HG02981 (cell line): ENCODE measurements at regions not wholly inside any gene's neighbourhood (a gene's known extent, or its start where the extent isn't known, plus 50 kb on each side); places are given as distances from the start of the nearest gene placed in this dataset.
A peak's percentile ranks its signal among the peaks of the same experiment; 100 is the strongest.
"Not testable (repeated sequence)": the region's sequence is repeated elsewhere in the genome, so short reads cannot be mapped to it uniquely, and the experiment has no call there.

Experiments
- ATAC-seq: cut with Tn5 transposase; IDR thresholded peaks from one replicate; pipeline ENCODE4 v1.9.1; 2021; ENCODE audit warnings: mild to moderate bottlenecking, moderate library complexity; ENCODE audit not compliant: unreplicated experiment

DNA sequence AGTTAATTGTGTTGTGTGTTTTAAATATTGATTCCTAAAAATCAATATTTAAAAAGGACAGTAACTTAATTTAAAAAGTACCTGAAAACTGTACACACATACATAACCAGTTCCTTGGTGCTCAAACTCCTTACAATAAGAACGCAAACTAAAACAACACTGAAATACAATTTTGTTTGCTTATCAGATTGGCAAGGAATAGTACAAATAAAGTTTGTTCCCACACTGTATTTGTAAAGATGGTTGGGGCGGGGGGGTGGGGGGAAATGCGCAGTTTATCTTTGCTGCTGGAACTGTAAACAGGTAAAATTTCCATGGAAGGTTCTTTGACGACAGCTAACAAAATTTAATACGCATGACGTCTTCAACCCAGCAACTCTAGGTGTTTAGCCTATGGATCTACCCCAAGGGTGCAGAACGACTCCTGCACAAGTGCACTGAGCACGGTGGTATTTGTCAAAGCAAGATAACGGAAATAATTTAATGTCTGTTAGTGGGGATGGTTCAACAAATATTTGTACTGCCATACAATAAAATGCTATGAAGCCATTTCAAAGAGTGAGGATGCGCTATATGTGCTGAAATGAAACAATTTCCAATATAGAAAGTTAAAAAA, 96.5 kb downstream of the ING1 start:
- ATAC-seq, result no peak

DNA sequence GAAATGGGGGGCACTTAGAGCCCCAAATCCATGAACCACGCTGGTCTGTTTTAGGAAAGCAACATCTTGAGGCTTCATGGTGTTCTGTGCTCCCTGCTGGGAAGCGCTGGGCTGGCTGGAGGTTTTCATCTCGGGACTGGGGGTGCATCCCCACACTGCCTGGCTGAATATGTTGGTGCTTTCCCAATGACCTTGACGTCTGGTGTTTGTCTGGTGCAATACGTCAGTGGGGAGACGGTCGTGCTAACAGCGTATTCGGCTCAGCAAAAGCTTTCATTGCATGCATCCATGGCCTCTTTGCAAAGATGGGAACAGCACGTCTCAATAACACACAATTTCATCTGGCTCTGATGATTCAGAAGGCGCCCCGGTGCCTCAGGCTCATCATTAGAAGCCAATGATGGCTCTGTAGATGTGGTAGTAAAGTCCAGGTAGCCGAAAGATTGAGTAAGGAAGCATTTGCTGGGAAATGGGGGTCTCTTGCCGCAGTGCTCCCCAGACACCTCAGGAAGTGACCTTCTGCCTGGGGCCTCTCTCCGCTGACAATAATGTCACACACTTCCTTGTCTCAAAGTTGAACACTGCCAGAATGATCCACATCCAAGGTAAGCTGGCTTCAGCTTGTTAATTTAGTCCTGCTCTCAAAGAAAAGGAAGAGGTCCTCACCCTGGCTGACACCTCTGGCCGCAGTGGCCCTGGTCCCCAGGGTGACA, 97.7 kb downstream of the ING1 start:
- no peak for ATAC-seq

DNA sequence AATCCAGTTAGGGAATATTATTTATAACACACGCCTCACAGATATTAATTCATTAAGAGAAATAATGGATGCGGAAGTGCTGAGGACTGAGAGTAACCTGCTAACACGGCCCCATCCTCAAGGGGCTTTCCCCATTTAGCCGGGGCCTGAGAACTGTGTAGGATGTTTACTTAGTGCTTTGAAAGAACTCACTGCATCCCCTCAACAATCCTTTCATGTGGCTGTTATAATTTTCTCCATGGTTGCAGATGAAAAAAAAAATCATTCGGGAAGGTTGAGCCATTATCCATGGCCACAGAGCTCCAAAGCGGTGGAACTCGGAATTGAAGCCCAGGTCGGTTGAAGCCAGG, 98.2 kb downstream of the ING1 start:
- no peak for ATAC-seq

DNA sequence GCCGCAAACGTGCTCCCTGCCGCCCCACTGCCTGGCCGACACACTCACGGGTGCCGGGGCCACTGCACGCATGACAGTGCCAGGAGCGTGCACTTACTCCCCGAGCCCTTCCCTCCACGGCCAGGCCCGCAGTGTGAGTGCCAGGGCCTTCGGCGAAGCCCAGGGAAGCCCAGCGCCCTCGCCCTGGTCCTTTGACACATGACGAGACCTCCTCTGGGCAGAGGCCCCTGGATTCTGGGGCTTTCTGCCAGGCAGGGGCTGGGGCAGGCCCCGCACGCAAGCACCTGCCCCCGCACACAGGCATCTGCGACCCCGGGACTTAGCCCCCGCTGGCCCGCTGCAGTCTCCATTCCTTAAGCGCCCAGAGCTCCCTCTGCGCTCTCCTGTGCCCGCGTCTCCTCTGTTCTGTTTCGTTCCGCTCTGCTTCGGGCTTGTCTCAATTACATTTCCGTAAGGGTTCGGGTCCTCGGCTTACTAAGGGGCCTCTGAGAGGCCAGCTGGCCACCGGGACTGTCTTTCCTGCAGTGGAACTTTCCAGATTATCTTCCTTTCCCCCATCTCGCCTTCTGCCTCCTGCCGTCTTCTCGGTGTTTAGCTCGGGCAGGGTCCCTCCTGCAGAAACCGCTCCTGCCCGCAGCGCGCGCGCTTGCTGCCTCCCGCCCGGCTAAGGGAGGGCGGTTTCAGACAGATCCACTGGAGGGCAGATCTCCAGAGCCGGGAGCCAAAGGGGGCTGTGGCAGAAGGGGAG, 98.8 kb downstream of the ING1 start:
- ATAC-seq, result no peak

DNA sequence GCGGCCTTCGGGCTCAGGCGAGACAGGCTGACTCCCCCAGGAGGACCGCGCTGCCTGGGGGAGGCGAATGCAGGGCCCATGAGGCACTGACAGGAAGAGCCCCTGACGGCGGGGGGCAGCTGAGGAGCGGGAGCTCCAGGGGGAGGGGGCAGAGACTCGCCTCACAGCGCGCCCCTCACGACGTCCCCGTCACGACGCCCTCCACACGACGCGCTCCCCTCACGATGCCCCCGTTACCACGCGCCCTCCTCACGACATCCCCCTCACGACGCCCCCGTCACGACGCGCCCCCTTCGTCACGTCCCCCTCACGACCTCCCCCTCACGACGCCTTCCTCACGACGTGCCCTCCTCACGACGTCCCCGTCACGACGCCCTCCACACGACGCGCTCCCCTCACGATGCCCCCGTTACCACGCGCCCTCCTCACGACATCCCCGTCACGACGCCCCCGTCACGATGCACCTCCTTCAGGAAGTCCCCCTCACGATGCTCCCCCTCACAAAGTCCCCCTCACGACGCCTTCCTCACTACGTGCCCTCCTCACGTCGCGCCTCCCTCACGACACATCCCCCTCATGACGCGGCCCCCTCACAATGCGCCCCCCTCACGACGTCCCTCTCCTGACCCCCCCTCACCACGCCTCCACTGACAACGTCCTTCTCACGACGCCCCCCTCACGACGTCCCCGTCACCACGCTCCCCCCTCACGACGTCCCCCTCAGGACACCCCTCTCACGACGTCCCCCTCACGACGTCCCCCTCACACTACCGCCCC, 99.6 kb downstream of the ING1 start:
- ATAC-seq, result no peak

DNA sequence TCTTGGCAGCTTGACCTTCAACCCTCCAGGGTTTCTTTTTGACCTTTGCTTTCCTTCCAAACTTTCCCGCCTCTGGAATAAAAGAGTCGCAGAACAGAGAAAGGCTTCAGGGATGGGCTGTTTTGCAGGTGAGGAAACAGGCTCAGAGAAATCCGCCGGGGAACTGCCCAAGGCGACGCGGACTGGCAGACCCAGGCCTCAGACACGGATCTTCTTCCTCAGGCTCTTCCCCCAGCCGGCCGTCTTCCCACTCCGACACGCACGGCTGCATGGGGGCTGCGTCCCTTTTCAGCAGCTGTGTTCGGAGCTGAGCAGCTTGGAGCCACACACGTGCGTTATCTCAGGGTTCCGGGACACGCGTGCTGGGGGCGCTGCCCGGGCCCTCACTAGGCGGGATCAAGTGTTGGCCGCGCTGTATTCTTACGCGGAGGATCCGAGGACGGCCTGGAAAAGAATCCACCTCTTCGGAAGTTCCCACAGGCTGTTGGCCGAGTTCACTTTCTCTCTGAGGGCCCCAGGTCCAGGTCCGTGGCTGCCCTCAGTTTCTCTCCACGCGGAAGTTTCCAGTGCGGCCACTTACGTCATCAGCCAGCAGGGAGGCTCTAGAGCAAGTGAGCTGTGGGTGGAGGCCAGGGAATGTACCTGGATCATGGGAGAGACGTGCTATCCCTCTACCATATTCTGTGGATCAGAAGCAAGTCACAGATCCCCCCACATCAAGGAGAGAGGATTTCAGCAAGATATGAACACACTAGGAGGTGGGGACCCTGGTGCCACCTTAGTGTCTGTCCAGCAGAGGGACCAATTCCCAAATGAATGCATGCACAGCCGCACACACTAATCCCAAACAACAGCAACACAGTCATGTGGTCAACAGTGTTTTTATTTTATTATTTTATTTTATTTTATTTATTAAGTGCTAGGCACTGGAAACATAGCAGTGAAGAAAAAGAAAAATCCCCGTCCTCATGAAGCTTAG, 100.4 kb downstream of the ING1 start:
- no peak for ATAC-seq

DNA sequence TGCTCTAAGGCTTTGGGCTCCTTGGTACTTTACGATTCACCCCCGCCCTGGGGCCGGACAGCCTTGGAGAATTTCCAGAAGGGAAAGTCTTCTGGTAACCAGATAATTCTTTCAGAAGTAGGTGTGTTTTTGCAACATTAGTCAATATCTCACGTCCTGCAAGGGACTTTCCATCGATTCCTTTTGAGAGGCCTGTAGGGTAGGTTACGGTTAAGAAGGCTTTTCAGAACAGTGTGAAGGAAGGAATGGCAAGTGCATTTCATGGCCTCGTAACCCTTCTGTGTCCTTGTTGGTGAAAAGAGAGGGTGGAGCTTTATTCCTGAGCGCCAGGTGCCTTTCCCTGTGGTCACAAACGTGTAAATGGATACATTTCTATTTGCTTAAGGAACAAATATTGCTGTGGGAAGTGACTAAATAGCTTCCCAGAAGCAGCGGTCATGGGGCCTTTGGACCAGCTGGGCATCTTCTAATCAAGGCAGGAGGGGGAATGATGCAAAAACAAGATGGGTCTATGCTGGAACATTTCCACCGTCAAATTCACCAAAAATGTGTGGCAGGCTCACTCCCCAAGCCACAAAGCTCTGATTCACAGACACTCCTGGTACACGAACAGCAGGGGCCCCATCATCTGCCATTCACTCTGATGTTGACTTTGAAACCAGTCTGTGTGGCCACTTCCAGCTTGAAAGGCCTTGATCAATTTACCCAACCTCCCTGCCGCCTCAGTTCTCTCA, 99.2 kb downstream of the ANKRD10 start:
- no peak for ATAC-seq

DNA sequence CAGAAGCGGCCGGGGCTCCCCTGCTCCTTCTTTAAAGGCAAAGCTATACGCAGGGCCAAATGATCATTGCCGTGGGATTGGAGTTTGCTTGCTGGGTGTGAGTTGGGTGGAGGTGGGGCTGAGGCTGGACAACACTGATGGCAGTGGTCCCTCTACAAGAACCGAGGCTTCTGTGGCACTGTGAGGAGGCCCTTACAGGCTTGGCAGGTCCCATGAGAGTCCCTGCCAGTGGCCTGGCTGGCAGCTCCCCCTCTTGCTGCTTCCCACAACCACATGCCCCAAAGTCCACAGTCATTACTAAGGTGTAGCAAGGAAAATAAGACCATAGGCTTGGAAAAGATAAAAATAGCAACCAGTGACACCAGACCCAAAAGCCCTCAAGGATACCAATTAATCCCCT, 98.4 kb downstream of the ANKRD10 start:
- ATAC-seq, result no peak

DNA sequence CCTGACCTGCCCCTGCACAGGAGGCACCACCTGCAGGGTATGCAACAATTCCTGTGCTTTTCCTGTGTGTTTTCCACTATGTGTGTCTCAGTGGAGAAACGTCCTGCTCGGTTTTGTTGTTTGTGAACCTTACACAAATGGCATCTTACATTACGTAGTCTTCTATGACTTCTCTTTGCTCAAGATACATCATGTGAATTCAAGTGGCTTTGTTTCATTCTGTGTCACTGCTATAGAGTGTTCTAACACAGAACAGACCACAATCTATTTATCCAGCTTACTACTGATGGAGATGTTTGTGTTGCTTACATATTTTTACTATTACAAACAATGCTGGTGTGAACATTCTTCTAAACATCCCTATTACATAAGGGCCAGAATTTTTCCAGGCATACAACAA, 97.7 kb downstream of the ANKRD10 start:
- no peak for ATAC-seq

DNA sequence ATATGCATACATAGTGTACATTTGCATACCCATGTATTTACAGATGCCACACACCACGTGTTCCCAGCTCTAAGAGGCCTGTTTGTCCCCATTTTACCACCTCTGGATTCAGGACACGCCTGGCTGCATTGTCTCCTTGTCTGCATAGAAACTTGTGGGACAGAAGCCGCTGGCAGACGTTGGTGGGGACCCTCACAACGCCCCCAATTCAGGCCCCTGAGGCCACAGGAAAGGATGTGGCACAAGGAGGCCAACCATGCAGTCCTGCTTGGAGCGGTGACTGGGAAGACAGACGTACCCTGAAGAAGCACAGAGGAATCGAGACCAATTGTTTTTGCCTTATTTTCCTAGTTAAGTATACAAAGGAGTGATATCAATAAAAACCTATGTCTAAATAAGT, 96.1 kb downstream of the ANKRD10 start:
- ATAC-seq, result no peak

DNA sequence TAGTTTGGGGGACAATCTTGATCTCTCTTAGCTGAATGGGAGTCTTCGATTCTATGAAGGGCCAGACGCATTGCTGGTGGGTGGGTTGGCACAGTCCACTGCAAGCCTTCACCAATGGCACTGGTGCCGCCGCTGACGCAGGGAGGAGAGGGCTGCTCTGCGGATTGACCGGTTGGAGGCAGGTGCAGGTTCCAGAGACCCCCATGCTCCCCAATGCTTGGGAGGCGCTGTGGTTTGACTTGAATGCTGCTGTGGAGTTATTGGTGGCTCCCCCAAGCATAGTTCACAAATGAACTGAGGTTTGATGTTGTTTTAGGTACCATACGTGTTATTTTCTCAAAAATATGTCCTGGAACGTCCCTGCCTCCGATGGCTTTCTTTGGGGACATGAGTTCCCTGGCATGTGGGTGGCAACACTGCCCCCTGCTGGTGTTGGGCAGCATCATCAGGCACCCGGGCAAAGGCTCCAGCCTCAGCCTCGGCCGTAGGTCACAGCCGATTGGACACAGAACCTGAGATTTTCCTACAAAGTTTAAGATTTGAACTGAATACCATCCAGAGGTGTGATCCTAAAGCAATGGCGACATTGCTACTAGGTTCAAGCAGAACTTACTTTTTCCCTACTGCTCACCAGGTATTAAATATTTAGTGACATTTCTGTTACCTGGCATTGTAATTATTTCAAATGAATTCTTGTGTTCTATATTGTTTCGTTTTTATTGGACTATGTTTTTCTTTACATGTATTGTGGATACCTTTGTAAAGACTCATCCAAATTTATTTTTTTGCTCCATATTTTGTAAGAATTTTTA, 95.5 kb downstream of the ANKRD10 start:
- peak; percentile 89 for ATAC-seq

DNA sequence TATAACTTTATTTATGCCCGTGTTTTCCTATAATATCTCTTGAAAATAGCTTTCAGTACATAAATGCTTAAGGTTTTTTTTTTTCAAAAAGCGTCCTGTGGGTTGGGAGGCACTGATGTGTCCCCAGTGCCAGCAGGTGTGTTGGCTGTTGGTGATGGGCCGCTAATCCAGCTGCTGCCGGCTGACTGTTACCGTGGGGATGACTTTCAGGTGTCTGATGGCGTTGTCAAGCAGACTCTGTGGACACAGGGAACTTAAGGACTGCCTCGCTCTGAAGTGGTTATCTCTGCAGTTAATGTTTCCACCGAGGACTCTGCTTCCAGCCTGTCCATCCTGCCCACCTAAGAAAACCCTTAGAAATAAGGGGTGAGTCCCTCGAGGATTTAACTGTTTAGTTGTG, 94.5 kb downstream of the ANKRD10 start:
- ATAC-seq, result no peak

DNA sequence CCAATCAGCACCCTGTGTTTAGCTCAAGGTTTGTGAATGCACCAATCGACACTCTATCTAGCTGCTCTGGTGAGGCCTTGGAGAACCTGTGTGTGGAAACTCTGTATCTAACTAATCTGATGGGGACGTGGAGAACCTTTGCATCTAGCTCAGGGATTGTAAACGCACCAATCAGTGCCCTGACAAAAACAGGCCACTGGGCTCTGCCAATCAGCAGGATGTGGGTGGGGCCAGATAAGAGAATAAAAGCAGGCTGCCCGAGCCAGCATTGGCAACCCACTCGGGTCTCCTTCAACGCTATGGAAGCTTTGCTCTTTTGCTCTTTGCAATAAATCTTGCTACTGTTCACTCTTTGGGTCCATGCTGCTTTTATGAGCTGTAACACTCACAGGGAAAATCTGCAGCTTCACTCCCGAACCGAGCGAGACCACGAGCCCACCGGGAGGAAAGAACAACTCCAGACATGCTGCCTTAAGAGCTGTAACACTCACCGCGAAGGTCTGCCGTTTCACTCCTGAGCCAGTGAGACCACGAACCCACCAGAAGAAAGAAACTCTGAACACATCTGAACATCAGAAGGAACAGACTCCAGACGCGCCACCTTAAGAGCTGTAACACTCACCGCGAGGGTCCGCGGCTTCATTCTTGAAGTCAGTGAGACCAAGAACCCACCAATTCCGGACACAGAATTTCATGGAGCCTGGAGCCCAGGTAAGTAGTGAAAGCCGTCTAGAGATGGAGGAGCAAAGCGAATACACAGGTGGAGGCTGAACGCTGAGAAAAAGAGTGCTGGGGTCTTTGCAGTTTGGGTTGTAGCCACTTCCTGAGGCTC, 92.8 kb downstream of the ANKRD10 start:
- not testable (repeated sequence) for ATAC-seq

DNA sequence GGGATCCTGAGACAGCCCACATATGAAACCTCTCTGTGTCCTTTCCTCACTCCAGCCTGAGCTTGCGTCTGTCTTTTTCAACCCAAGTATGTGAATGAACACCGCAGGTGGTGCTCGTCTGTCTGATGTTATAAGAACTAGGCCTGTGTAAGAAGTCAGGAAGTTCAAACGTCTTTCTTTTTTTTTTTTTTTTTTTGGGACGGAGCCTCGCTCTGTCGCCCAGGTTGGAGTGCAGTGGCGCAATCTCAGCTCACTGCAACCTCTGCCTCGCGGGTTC, 92.3 kb downstream of the ANKRD10 start:
- no peak for ATAC-seq

DNA sequence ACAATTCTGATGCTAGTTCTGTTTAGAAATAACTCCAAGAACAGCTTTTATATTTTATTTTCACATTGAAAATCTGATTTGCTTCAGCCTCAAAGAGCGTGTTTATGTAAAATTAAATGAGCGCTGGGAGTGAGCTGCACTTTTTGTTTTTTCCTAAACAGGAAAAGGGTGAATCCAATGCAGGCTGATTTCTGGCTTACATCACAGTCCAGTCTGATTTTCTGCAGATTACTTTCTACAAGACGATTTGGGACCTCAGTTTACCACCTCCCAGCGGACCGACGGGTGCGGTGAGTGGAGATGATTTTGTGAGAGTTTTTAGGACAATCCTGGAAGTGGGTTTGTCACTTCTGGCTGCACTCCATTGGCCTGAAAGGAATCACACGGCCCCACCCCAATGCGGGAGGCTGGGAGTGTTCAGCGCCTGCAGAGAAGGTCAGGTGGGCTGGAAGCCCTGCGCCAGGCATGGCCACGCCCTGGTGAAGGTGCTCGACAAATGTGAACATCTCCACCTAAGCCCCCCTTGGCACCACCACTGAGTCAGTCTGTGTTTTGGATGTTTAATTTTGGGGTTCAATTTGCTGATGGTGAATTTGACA, 90.1 kb downstream of the ANKRD10 start:
- no peak for ATAC-seq

DNA sequence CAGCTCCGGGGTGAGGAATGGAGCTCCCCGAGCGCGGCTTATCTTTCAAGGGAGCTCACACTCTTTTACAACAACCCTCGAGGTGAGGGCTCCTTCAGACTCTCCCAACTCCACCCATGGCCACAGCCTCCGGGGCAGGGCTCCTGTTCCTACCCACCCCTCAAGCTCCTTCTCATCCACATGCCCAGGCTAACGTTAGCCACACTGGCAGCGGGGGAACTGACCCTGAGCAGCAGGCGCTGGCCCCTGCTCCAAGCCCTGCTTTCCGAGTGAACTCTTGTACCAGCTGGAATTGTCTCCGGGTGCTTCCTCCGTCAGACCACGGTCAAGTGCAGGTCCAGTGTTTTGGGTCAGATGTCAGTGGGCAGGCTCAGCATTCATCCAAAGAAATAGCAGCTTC, 89.4 kb downstream of the ANKRD10 start:
- no peak for ATAC-seq

DNA sequence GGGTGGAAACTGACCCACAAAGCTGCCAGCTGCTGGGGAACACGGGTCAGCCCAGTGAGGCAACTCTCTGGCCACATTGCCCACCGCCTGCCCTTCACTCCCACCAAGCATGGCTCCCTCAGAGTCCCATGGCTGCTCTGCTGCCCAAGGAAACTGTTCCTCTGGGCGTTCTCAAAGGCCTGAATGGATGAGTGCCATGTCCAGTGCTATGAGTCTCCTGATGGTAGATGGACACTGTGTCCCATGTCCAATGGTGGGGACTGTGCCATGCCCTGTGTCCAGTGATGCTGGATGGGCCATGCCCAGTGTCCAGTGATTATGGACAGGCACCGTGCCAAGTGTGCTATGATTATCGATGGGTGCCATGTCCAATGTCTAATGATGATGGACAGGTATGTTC, 88.8 kb downstream of the ANKRD10 start:
- ATAC-seq, result no peak
